Left colon (tissue), 2 donors: ENCODE measurements at regions not wholly inside any gene's neighbourhood (a gene's known extent, or its start where the extent isn't known, plus 50 kb on each side); places are given as distances from the start of the nearest gene placed in this dataset.
"Not testable (repeated sequence)": the region's sequence is repeated elsewhere in the genome, so short reads cannot be mapped to it uniquely, and the experiment has no call there.

Experiments used
- ATAC-seq: fragments of 200-7000 bp; cut with Tn5 transposase; one replicate; pipeline ENCODE4 v1.9.1; 2020; ENCODE audit warnings: mild to moderate bottlenecking, moderate library complexity
- DNase-seq, 2 donors: peaks; one replicate each; pipeline ENCODE4 v3.0.0-alpha.2; 2020
- intact Hi-C, 2 donors: fragments of 100-400 bp; cut with DNase I in 1 of 2; cut with micrococcal nuclease in 1 of 2; formaldehyde crosslinking; loops; one replicate each; pipeline versions ENCODE4 v1.11.2 to v1.14.0; 2022; cut with DNase I, micrococcal nuclease
- donor health status: DM: no; HTN: no; CAD: no.
- donor health status: DM: yes; HTN: yes; CAD: no.

DNA sequence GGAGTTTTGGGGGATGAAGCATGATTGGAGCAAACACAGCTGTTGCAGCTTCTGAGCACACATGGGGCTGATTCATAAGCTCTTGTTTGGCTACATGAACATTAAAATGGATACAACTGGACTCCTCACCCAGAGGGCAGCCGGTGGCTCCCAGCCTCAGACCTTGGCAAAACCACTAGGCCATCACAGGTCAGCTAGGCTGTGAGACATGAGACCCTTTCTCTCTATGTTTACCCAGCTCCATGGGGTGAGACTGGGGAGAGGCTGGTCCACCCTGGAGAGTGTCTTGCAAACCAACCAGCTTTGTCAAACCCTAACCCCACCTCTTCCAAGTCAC, 388.7 kb downstream of the PTPRU start:
- DNase-seq: no peak
- intact Hi-C loops: no loop called here
- no peak for ATAC-seq

DNA sequence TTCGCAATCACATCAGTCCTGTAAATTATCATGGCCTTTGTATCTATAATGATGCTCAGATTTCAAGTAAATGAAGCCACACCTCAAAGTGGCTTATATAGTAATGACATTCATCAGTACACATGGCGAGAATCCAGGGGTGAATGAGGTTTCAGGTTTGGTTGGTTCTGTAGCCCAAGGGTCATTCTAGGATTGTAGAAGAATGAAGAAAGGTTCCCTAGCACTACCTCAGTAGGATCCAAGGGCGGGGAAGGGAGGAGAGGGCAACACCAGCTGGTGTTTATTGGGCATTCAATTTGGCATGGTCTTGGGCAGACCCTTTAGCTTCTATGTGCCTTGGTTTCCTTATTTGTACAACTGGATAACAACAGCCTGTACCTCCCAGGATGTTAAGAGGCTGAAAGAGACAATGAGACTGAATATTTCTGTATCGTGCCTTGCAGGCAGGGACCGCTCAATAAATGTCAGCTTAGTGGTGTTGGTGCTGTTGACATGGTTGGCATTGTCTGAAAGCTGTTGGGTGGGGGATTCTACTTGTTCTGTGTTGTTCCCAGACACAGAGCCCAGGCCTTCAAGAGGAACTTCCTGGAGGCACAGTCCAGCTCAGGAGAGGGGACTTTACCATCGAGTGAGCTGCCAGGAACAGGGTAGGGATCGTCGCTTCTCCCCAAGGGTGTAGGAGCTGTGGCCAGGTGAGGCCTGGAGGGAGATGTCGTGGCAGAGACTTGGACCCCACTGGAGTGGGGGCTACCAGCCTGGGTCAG, 388.2 kb downstream of the PTPRU start:
- ATAC-seq: no peak
- intact Hi-C loops: no loop called here
- no peak for DNase-seq

DNA sequence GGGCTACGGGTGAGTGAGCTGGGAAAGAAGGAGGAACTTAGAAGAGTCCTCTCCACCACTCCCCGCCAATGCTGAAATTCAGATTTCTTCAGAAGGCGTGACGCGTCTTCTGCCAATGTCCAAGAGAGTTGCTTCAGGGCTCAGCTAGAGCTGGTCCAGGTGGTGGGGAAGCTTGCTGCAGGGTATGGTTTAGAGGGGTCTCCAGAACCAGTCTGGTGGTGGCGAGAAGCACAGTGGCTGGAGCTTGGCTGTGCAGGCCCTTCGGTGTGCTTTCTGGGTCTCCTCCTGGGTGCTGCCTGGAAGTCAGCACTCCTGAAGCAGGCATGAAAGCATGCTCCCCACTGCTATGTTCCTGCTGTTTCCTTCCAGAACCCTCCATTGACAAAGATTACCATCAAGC, 387.2 kb downstream of the PTPRU start:
- DNase-seq (no peak), ATAC-seq (no peak)
- intact Hi-C loops: no loop called here

DNA sequence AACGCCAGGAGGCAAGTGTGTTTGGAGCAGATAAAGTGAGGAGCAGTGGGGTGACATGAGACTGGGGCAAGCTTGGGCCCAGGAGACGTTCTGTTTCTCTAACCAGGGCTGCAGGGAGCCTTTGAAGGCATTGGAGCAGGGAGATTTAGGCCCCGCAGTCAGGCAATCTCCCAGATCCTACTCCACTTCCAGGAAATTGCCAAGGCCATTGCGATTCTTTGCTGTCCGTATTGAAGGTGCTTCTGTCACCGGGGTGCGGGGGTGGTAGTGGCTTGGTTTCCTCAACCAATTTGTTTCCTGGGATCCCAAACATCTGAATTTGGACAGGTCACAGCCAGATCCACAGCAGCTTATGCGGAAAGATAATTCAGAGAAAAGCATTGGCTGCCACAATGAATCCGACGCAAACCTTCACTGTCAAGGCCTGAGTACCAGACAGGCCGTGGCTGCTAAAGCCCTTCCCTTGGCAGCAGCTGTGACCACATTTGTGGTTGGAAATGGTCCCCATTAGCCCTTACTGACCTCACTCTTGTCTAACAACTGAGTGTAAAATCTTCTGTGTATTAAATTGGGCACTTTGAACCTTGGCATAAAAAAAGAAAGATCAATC, 385.6 kb downstream of the PTPRU start:
- no peak for DNase-seq
- no peak for ATAC-seq
- intact Hi-C loops: no loop called here

DNA sequence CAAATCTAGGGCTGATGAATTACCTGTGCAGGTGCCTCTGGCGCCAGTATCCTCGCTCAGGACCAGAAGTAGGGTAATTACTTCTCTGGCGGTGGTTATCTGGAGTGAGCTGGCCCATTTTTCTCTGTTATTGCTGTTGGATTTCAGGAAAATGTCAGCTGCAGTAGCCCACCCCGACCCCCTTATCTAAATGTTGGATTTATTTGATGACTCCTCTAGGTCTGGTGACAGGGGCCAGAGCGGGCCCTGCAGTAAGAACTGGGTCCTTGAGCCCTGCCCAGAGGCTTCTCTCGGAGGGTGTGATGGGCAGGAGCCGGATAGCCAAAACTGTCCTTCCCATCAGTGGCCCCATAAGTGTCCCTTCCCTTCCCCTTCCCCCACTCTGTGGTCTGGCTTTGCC, 384.3 kb downstream of the PTPRU start:
- DNase-seq (no peak), ATAC-seq (no peak)
- intact Hi-C loops: no loop called here

DNA sequence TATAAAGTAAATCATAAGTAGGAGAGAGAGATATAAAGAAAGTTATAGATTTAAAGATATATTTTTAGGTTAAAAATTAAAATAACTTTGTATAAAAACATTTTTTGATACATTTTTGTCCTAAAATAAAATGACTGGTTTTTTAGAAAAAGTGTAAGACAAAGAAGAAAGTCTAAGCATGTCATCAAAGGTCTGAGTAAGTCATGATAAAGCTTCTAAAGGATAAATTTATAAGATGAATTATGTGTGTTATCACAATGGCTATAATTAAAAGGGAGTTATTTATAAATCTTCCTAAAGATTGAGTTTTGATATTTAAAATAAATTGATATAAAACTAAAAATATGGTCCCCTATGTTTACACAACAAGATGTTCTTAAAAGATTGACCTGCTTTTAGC, 370.9 kb downstream of the PTPRU start:
- DNase-seq: no peak
- intact Hi-C loops: no loop called here
- ATAC-seq: no peak

DNA sequence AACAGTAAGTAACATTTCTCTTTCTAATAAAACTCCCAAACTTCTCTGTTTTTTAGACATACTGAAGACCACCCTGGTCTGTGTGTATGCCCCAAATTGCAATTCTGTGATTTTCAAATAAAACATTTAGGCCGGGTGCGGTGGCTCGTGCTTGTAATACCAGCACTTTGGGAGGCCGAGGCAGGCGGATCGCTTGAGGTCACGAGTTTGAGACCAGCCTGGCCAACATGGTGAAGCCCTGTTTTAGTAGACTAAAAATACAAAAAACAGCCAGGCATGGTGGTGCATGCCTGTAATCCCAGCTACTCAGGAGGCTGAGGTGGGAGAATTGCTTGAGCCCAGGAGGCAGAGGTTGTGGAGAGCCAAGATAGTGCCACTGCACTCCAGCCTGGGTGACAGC, 368.5 kb downstream of the PTPRU start:
- DNase-seq, ATAC-seq, intact Hi-C loops: not testable (repeated sequence)

DNA sequence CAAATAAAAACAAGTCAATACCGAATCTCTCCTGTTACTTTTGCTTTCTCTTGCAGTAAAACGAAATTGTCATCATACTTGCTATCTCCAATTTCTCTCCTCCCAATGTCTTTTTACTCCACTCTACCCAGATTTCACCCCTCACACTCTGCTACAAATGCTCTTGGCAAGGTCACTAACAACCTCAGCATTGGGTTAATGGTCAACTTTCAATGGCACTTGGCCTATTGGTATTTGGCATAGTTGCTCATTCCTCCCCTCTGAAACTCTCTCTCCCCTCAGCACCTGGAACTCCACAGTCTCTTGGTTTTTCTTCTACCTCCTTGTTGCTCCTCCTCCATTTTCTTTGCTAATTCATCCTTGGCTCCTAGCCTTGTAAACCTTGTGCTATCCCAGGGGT, 367.3 kb downstream of the PTPRU start:
- intact Hi-C loops: no loop called here
- ATAC-seq (no peak), DNase-seq (no peak)

DNA sequence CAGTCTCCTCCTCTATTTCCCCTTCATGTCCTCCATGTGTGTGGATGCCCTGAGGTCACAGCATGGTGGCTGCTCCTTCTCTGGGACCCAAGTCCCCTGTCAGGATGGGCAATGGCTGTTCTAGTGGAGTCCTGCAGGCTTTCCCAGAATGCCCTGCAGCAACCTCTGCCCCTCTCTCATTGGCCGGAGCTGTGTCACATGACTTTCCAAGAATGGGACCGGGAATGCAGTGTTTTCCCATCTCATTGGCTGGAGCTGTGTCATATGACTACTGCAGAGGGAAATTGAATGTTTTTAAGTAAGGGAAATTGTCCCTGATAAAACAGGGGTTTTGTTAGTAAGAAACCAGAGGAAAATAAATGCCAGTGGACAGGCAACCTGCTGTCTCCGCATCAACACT, 365.9 kb downstream of the PTPRU start:
- ATAC-seq: no peak
- intact Hi-C loops: no loop called here
- DNase-seq: no peak

DNA sequence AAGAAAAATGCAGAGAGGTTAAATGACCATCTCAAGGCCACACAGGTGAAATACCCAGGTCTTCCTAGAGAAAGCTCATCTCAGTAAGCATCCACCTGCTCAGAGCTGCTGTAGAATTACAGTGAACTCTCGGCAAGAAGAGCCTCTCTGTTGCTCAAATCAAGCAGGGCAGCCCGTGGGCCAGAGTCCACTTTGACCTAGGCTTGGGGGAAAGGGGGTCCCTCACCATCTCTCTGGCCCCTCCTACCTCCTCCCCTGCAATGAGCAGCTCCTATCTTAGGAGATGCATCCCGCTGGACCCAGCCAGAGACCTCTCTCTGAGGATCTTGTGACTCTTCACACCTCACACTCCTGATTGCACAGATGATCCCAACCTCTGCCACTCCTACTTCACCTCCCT, 364.7 kb downstream of the PTPRU start:
- intact Hi-C loops: no loop called here
- no peak for ATAC-seq
- DNase-seq: no peak

DNA sequence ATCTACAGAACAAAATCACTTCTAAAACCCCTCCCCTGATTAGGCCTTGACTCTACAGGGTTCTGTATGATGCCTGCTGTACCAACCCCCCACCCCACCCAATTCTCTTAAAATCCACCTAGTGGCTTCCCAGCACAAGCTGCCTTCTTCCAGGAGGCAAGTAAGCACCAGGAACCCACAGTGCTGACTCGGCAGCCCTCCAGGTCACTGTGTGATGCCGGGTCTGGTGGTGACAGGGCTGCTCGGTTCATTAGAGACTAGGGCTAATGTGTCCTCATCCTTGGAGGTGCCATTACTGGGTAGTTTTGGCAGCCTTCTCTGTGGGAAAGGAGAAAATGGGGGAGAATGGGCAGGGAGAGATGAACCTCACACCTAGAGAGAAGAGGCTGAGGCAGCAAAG, 363.5 kb downstream of the PTPRU start:
- ATAC-seq: no peak
- intact Hi-C loops: no loop called here

DNA sequence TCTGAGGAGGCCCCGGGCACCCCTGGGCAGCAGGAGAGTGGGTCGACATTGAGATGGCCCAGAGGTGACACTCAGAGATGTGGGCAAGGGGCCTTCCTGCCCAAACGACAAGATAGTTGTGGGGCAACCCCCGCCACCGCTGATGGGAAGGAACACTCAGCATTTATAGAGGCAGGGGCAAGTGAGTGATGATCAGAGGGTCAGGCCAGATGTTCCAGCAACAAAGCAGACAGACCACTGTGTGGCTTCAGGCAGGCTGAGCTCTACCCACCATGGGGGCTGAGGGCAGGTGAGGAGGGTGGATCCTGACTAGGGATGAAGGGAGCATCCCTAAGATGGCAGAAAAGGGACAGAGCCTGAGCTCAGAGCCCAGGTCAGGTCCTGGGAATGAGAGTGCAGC, 362.7 kb downstream of the PTPRU start:
- DNase-seq (no peak), ATAC-seq (no peak)
- intact Hi-C loops: no loop called here

More for the DNA sequence above, 363.5 kb downstream of the PTPRU start:
- DNase-seq: no peak

DNA sequence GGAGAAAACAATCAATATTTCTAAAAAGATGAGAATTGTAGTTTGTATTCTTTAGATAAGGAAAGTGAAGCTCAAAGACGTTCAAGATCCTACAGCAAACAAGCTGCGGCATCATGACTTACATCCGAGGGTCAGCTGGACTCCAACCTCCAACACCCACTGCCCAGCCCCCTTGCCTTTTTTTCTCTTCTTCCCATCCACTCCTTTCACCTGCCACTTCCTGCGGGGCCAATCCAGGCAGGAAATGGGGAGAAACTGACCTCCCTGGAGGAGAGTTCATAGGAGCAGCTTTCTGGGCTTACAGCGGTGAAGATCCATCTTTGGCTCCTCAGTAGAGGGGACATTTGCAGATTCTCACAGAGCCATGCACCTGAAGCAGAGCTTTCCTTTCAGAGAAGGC, 361.5 kb downstream of the PTPRU start:
- no peak for ATAC-seq
- intact Hi-C loops: no loop called here
- DNase-seq: no peak

DNA sequence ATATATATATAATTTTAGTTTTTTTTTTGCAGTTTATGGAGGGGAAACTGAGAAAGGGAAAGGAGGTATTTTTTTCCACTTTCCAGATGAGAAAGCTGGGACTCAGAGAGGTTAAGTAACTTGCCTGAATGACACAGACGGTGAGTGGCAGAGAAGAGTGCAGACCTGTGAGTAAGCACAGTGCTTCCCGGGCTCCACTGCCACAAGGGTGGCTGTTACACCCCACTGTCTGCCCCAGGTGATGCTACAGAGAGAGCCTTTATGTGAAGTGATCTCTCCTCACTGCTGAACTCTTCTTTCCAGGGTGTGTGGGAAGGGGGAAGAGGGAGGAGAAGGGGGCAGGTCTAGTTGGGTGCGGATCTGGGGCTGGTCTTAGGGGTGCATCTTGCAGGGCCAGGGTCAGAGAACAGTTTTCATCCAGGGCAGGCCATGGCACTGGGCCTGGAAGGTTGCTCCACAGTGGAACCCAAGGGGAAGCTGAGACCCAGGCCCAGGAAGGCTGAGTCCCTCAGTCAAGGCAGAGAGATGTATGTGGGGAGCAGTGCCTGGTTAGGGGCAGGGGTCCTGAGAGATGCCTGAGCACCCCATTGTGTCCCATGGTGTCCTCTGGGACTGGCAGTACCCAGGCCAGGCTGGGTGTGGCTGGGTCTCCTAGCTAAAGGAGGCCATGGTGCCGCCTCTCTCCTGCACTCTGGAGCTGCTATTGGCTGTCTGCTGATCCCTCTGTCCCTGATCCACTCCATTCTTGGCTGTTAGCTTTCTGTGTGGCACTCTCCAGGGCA, 357.5 kb downstream of the PTPRU start:
- intact Hi-C loops: no loop called here
- DNase-seq (no peak), ATAC-seq (no peak)

DNA sequence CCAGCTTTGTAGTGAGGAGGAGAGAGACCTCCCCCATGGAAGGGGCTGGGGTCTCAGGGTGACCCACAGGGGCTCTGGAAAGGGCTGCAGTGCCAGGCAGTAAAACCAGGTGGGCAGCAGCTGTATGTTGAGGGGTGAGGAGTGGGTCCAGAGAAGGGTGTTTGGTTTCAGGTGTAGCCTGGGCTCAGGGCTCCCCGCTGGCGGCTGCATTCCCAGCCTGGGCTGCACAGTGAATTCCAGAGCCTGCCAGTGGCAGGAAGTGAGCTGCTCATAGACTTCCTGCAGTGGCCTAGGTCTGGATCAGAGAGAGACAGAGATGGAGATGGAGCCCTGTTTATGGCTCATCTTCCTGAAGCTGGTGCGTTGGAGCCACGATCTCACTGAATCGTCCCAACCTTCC, 356.4 kb downstream of the PTPRU start:
- no peak for ATAC-seq
- DNase-seq: no peak
- intact Hi-C loops: no loop called here

DNA sequence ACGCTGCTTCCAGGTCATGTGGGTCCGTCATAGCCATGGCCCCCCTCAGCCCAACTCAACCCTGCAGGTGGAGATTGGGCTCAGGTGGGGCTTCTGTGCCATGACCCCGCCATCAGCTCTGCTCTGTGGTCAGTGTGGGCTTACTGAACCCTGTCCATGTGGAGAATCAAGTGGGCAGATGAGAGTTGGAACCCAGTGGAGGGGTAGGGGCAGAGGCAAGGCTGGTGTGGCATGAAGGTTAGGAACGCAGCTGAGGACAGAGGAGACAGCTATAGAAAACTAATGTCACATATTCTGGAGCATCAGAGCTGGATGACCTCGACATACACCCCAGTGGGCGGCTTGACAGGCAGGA, 355.9 kb downstream of the PTPRU start:
- ATAC-seq (no peak), DNase-seq (no peak)
- intact Hi-C loops: no loop called here

DNA sequence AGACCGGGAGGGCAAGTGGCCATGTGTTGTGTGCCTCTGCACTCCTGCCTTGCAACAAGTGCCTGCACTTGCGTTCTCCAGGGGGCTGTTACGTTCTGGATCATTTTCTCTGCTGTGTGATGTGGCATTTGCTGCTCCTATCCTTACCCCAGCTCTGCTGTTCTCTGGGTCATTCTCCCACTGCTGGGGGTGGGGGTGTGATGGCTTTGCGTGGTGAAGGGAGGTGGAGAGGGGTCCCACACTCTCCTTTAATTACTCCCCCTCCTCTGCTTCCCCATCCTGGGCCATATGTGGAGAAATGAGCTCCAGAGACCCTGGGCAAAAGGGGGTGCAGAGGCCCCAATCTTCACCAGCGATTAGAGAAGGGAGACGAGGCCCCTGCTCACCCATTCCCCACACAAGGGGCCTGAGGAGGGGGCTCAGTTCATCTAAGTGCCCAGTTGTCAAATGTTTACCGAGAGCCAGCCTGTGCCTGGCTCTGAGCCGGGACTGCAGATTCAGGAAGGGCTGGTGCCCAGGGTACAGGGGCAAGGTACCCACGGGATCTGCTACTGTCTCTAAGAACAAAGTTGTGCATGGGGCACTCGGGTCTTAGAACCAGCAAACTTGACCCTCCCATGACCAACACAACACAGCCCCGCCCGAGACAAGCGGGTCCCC, 355.4 kb downstream of the PTPRU start:
- ATAC-seq (no peak), DNase-seq (no peak)
- intact Hi-C loops: no loop called here

DNA sequence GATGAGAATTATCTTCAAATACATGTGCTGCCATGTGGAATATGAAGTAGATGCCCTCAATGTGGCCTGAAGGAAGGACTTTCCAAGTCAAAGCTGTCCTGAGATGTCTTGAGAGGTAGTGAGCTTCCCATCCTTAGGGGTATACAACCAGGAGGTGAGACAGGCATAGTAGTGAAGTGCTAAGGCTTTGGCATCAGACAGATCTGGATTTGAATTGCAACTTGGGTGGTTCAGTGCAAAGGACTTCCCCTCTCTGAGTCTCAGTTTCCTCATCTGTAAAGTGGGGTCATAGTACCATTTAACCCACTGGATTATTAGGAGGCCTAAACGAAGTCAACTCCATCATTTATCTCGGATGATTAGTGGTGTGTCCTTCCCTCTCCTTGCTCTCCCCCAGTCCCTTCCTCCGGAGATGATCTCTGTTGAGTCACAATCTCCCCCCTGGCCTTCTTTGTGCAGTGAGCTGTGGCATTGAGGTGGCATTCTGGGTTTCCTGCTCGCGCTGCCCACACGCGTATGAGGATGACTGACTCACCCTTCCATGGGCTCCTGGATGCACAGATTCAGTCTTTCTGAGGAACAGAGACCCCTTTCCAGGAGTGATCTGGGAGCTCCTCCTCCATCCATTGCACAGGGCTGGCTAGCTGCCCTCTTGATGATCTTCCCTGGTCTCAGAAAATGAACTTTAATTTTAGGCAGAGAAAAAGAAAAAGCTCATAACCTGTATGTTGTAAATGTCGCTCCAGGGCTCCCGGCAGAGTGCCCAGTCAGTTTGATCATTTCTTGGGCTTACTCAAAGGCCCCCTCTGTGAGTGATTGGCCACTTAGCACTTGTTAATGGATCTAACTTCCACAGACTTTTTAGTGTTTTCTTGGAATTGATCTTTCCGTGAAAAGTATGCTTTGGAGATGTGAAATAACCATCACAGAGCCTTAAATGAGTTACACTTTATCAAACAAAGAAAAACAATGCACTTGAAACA, 354.6 kb downstream of the PTPRU start:
- ATAC-seq (no peak), DNase-seq (no peak)
- intact Hi-C loops: no loop called here

DNA sequence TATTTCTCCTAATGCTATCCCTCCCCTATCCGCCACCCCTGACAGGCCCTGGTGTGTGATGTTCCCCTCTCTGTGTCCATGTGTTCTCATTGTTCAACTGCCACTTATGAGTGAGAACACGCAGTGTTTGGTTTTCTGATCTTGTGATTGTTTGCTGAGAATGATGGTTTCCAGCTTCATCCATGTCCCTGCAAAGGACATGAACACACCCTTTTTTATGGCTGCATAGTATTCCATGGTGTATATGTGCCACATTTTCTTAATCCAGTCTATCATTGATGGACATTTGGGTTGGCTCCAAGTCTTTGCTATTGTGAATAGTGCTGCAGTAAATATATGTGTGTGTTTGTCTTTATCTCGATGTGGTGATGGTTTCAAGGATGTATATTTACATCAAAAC, 353.4 kb downstream of the PTPRU start:
- DNase-seq, intact Hi-C loops, ATAC-seq: not testable (repeated sequence)
